Liver (tissue), 8 donors: ENCODE measurements at regions not wholly inside any gene's neighbourhood (a gene's known extent, or its start where the extent isn't known, plus 50 kb on each side); places are given as distances from the start of the nearest gene placed in this dataset.

Source experiments
- DNase-seq: peaks from one replicate; pipeline ENCODE4 v3.0.0-alpha.2; 2017; ENCODE audit warnings: low spot score
- H3K27ac ChIP-seq, 2 donors: one replicate each; pipeline ENCODE4 v1.7.0; 2013; ENCODE audit warnings: inconsistent platforms in 2 of 2, low read length in 2 of 2, control low read depth in 1 of 2, low read depth in 1 of 2, mild to moderate bottlenecking in 1 of 2
- H3K27me3 ChIP-seq, 4 donors: one replicate each; pipeline versions ENCODE4 v1.6.1 to v1.7.0; 2013; ENCODE audit warnings: low read length in 3 of 4, inconsistent platforms in 1 of 4, mild to moderate bottlenecking in 1 of 4, moderate library complexity in 1 of 4; ENCODE audit not compliant: control insufficient read depth in 4 of 4, insufficient read depth in 4 of 4
- H3K36me3 ChIP-seq, 4 donors: one replicate each; pipeline versions ENCODE4 v1.6.1 to v1.7.0; 2013; ENCODE audit warnings: low read length in 3 of 4, mild to moderate bottlenecking in 3 of 4, low read depth in 1 of 4, moderate library complexity in 1 of 4; ENCODE audit not compliant: control insufficient read depth in 4 of 4, insufficient read depth in 3 of 4
- H3K4me1 ChIP-seq, 4 donors: one replicate each; pipeline versions ENCODE4 v1.6.1 to v1.7.0; 2013; ENCODE audit warnings: low read length in 3 of 4, mild to moderate bottlenecking in 3 of 4, moderate library complexity in 1 of 4; ENCODE audit not compliant: control insufficient read depth in 4 of 4, insufficient read depth in 4 of 4
- H3K4me3 ChIP-seq, 3 donors: one replicate each; pipeline versions ENCODE4 v1.6.1 to v1.7.0; 2013; ENCODE audit warnings: low read length in 3 of 3, control low read depth in 1 of 3, low read depth in 1 of 3, mild to moderate bottlenecking in 1 of 3
- H3K9ac ChIP-seq, 2 donors: one replicate each; pipeline ENCODE4 v1.7.0; 2013; ENCODE audit warnings: low read length in 2 of 2, mild to moderate bottlenecking in 2 of 2, moderate library complexity in 2 of 2, control low read depth in 1 of 2, low read depth in 1 of 2
- H3K9me3 ChIP-seq, 4 donors: one replicate each; pipeline versions ENCODE4 v1.6.1 to v1.7.0; 2013; ENCODE audit warnings: low read length in 3 of 4; ENCODE audit not compliant: control insufficient read depth in 4 of 4
- ATF3 ChIP-seq: IDR thresholded peaks from 2 replicates; pipeline ENCODE4 v1.6.1; 2016; ENCODE audit warnings: antibody characterized with exemption
- EGR1 ChIP-seq, 2 donors: IDR thresholded peaks; 2 replicates each; pipeline ENCODE4 v1.6.1; 2016 to 2018; ENCODE audit warnings: antibody characterized with exemption in 2 of 2, low read depth in 2 of 2
- FOXA1 ChIP-seq: IDR thresholded peaks from 2 replicates; pipeline ENCODE4 v1.6.1; 2016; ENCODE audit warnings: antibody characterized with exemption
- FOXA2 ChIP-seq: IDR thresholded peaks from 2 replicates; pipeline ENCODE4 v1.6.1; 2016; ENCODE audit warnings: antibody characterized with exemption
- GABPA ChIP-seq, 2 donors: IDR thresholded peaks in 1 of 2; conservative IDR thresholded peaks in 1 of 2; 2 replicates each; pipeline ENCODE4 v1.6.1; 2016; ENCODE audit warnings: antibody characterized with exemption in 2 of 2, mild to moderate bottlenecking in 1 of 2, moderate library complexity in 1 of 2
- HNF4A ChIP-seq, 2 donors: conservative IDR thresholded peaks; 2 replicates each; pipeline ENCODE4 v1.6.1; 2016; ENCODE audit warnings: antibody characterized with exemption in 2 of 2, mild to moderate bottlenecking in 2 of 2
- HNF4G ChIP-seq: IDR thresholded peaks from 2 replicates; pipeline ENCODE4 v1.6.1; 2016; ENCODE audit warnings: antibody characterized with exemption
- JUND ChIP-seq, 2 donors: IDR thresholded peaks; 2 replicates each; pipeline ENCODE4 v1.6.1; 2016; ENCODE audit warnings: antibody characterized with exemption in 2 of 2
- MAX ChIP-seq: IDR thresholded peaks from 2 replicates; pipeline ENCODE4 v1.6.1; 2016; ENCODE audit warnings: antibody characterized with exemption
- NR2F2 ChIP-seq: IDR thresholded peaks from 2 replicates; pipeline ENCODE4 v1.6.1; 2016; ENCODE audit warnings: antibody characterized with exemption
- RAD21 ChIP-seq, 2 donors: IDR thresholded peaks; 2 replicates each; pipeline ENCODE4 v1.6.1; 2016; ENCODE audit warnings: antibody characterized with exemption in 2 of 2, mild to moderate bottlenecking in 2 of 2
- RXRA ChIP-seq, 2 donors: IDR thresholded peaks; 2 replicates each; pipeline ENCODE4 v1.6.1; 2017 to 2018; ENCODE audit warnings: antibody characterized with exemption in 2 of 2, mild to moderate bottlenecking in 1 of 2
- SP1 ChIP-seq: IDR thresholded peaks from 2 replicates; pipeline ENCODE4 v1.6.1; 2018; ENCODE audit warnings: antibody characterized with exemption, mild to moderate bottlenecking
- TAF1 ChIP-seq: conservative IDR thresholded peaks from 2 replicates; pipeline ENCODE4 v1.6.1; 2016; ENCODE audit warnings: antibody characterized with exemption, mild to moderate bottlenecking
- YY1 ChIP-seq: IDR thresholded peaks from 2 replicates; pipeline ENCODE4 v1.6.1; 2016; ENCODE audit warnings: antibody characterized with exemption, mild to moderate bottlenecking
- ZBTB33 ChIP-seq: IDR thresholded peaks from 2 replicates; pipeline ENCODE4 v1.6.1; 2016; ENCODE audit warnings: antibody characterized with exemption
- WGBS: extraction: QIAGEN DNeasy Blood & Tissue Kit; methylation state at CpG from one replicate; pipeline ENCODE4 v1.1.7; 2013; 5-methylcytosine and 5-hydroxymethylcytosine counted together
- TF ChIP-seq, protein P1 (sequence below): fragments of 150-350 bp; IDR thresholded peaks from 2 replicates; pipeline ENCODE4 v1.5.1; 2017; ENCODE audit warnings: improper control_type of control experiment, low read depth, low read length; ENCODE audit not compliant: missing input control
- TF ChIP-seq, protein P2 (sequence below): IDR thresholded peaks from 2 replicates; pipeline ENCODE4 v1.6.1; 2016; ENCODE audit warnings: antibody characterized with exemption, mild to moderate bottlenecking
- donor health status: healthy.
- donor health status: healthy.
- donor health status: healthy.
- donor health status: healthy.
- donor health status: healthy.

DNA sequence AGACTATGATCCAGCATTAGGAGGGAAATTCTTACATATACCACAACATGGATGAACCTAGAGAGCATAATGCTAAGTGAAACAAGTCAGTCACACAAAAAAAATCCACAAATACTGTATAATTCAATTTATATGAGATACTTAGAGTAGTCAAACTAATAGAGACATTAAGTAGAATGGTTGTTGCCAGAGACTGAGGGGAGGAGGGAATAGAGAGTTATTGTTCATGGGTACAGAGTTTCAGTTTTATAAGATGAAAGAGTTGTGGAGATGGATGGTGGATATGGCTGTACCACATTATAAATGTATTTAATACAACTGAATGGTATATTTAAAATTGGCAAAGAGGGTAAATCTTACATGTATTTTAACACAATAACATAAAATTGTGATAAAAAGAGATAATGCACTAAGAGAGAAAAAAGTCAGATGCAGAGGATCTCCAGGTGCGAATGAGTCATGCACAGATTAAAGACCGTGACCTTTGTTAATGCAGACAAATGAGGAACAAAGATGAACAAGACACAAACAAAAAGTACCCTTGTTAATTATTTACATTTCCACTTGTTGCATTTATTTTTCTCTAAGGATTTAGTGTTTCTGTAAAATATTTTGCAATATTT lies 541.7 kb upstream of the MEX3C start:
- Histone ChIP-seq H3K4me1 (no peaks in the 10 kb centered on the region), H3K9me3 (no peaks in the 10 kb centered on the region), H3K27ac (no peak overlapping the region), H3K27me3 (no peaks in the 10 kb centered on the region), H3K36me3 (no peaks in the 10 kb centered on the region), H3K9ac (no peak overlapping the region), H3K4me3 (no peak overlapping the region)
- DNase-seq: no peak
- WGBS: 96% methylated on average over 2 of the region's 2 CpGs
- no peak for TF ChIP-seq EGR1 (IDR thresholded peaks at IDR 0.05; ENCODE audit: low read depth in 2 of 2)

GRCh38 chr18:51751901-51752300 lies 554.4 kb upstream of the MEX3C start:
- no peak overlapping the region for H3K27ac ChIP-seq
- no peak overlapping the region for H3K4me3 ChIP-seq
- no peaks in the 10 kb centered on the region for H3K36me3 ChIP-seq
- H3K27me3 ChIP-seq: no peaks in the 10 kb centered on the region
- H3K9ac ChIP-seq: no peak overlapping the region
- no peaks in the 10 kb centered on the region for H3K9me3 ChIP-seq
- 83% methylated on average over 4 of the region's 4 CpGs for WGBS
- no peak for TF ChIP-seq YY1
- no peak for TF ChIP-seq RAD21 (IDR thresholded peaks at IDR 0.05)
- no peak for TF ChIP-seq RXRA (IDR thresholded peaks at IDR 0.05)
- no peak for TF ChIP-seq FOXA1
- TF ChIP-seq, protein P1, sequence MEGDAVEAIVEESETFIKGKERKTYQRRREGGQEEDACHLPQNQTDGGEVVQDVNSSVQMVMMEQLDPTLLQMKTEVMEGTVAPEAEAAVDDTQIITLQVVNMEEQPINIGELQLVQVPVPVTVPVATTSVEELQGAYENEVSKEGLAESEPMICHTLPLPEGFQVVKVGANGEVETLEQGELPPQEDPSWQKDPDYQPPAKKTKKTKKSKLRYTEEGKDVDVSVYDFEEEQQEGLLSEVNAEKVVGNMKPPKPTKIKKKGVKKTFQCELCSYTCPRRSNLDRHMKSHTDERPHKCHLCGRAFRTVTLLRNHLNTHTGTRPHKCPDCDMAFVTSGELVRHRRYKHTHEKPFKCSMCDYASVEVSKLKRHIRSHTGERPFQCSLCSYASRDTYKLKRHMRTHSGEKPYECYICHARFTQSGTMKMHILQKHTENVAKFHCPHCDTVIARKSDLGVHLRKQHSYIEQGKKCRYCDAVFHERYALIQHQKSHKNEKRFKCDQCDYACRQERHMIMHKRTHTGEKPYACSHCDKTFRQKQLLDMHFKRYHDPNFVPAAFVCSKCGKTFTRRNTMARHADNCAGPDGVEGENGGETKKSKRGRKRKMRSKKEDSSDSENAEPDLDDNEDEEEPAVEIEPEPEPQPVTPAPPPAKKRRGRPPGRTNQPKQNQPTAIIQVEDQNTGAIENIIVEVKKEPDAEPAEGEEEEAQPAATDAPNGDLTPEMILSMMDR: no peak
- no peak for TF ChIP-seq TAF1
- no peak for TF ChIP-seq HNF4G
- TF ChIP-seq, protein P2, sequence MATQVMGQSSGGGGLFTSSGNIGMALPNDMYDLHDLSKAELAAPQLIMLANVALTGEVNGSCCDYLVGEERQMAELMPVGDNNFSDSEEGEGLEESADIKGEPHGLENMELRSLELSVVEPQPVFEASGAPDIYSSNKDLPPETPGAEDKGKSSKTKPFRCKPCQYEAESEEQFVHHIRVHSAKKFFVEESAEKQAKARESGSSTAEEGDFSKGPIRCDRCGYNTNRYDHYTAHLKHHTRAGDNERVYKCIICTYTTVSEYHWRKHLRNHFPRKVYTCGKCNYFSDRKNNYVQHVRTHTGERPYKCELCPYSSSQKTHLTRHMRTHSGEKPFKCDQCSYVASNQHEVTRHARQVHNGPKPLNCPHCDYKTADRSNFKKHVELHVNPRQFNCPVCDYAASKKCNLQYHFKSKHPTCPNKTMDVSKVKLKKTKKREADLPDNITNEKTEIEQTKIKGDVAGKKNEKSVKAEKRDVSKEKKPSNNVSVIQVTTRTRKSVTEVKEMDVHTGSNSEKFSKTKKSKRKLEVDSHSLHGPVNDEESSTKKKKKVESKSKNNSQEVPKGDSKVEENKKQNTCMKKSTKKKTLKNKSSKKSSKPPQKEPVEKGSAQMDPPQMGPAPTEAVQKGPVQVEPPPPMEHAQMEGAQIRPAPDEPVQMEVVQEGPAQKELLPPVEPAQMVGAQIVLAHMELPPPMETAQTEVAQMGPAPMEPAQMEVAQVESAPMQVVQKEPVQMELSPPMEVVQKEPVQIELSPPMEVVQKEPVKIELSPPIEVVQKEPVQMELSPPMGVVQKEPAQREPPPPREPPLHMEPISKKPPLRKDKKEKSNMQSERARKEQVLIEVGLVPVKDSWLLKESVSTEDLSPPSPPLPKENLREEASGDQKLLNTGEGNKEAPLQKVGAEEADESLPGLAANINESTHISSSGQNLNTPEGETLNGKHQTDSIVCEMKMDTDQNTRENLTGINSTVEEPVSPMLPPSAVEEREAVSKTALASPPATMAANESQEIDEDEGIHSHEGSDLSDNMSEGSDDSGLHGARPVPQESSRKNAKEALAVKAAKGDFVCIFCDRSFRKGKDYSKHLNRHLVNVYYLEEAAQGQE: no peak
- TF ChIP-seq EGR1 (IDR thresholded peaks at IDR 0.05; ENCODE audit: low read depth in 2 of 2): no peak
- no peak for TF ChIP-seq NR2F2
- TF ChIP-seq ZBTB33: no peak
- no peak for TF ChIP-seq SP1
- TF ChIP-seq GABPA (IDR thresholded peaks at IDR 0.05 in 1 of 2, conservative IDR thresholded peaks at IDR 0.05 in 1 of 2): no peak
- TF ChIP-seq ATF3: no peak
- TF ChIP-seq FOXA2: no peak
- TF ChIP-seq MAX: no peak
- TF ChIP-seq HNF4A (conservative IDR thresholded peaks at IDR 0.05): no peak
- TF ChIP-seq JUND (IDR thresholded peaks at IDR 0.05): no peak
- no peaks in the 10 kb centered on the region for H3K4me1 ChIP-seq
- no peak for DNase-seq
